ENCODE measurements at regions not wholly inside any gene's neighbourhood (a gene's known extent, or its start where the extent isn't known, plus 50 kb on each side); places are given as distances from the start of the nearest gene placed in this dataset.
"Not testable (repeated sequence)": the region's sequence is repeated elsewhere in the genome, so short reads cannot be mapped to it uniquely, and the experiment has no call there.

DNA sequence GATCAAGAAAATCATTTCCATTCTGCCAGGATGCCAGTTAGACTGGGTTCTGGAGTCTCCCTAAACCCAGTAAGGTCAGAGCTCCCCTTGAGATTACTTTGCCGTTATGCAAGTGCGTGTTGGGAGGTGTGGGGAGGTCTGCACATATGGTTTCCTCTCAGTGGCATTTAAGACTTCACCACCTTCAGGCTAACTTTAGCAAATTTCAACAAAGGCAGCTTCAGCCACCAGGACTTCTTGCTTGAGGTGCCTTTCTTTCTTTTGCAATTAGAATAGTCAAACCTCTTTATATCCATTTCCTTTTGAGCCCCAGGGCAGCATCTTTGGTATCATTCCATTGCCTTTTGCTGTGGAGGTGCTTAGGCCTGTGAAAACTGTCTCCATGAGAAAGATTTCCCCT, 117.2 kb upstream of the CCND2 start:
- DNase-seq (ENCODE audit: low spot score): no peak

- DNase-seq (ENCODE audit: low spot score): no peak
Observed at GRCh38 chr12:4154672-4155225, 118.8 kb upstream of the CCND2 start.

DNA sequence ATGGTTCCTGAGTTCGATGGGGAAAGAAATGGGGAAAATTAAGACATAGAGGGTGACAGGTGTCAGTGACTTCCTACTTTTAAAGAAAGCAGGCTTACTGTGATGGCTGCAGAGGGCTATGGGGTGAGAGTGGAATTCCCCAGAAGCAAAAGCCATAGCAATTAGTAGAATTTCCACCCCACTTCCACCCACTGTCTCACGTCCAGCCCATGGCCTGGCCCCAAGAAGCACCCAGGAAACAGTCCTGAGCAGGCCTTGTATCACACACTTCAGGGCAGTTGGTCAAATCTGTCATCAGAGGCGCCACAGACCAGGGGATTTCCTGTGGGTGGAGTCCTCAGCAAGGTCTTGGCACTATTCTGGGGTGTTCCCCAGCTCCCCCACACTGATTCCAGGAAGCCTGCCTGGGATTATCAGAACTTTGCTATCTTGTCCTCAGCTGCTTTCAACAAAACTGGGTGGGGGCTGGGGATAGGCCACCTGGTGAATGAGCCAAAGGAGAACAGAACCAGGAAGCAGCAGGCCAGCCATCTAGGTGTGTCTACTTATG, 120.1 kb upstream of the CCND2 start:
- DNase-seq (ENCODE audit: low spot score): no peak

DNA sequence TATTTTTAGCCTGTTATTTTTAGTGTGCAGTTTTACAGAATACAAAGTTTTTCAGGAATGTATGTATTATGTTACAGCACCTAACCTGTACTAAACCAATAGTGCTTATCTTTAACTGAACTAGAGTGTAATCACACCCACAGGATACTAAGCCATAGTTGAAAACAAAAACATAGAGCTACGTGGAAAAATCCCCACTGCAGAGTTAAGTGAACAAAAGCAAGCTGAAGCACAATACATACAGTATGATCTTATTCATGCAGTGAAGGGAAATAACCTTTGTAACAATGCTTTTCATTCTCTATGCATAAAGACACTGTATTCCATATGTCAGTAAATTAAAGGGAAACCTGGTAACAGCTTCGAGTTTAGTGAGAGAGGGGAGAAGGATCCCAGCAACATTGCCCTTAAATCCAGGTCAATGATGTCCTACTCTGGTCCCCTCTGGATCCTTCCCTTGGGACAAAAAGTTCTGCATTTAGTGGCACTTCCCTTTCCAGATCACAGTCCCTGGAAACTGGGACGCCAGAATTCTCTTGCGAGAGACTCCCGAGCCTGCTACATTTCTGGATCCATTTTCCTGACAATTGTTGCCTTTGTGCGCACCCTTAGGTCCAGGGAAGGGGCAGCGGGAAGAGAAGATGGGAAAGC, 121.3 kb upstream of the CCND2 start:
- DNase-seq (ENCODE audit: low spot score): no peak

- no peak for DNase-seq (ENCODE audit: low spot score)
Observed at GRCh38 chr12:4151362-4152121, 122.0 kb upstream of the CCND2 start.

DNA sequence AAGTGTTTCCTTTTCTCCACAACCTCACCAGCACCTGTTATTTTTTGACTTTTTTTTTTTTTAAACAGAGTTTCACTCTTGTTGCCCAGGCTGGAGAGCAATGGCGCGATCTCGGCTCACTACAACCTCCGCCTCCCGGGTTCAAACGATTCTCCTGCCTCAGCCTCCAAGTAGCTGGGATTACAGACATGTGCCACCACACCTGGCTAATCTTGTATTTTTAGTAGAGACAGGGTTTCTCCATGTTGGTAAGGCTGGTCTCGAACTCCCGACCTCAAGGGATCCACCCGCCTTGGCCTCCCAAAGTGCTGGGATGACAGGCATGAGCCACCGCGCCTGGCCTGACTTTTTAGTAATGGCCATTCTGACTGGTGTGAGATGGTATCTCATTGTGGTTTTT, 123.2 kb upstream of the CCND2 start:
- not testable (repeated sequence) for DNase-seq (ENCODE audit: low spot score)

GRCh38 chr12:4148418-4149056, 125.0 kb upstream of the CCND2 start:
- DNase-seq (ENCODE audit: low spot score): no peak

GRCh38 chr12:4147031-4147481, 126.5 kb upstream of the CCND2 start:
- no peak for DNase-seq (ENCODE audit: low spot score)

DNA sequence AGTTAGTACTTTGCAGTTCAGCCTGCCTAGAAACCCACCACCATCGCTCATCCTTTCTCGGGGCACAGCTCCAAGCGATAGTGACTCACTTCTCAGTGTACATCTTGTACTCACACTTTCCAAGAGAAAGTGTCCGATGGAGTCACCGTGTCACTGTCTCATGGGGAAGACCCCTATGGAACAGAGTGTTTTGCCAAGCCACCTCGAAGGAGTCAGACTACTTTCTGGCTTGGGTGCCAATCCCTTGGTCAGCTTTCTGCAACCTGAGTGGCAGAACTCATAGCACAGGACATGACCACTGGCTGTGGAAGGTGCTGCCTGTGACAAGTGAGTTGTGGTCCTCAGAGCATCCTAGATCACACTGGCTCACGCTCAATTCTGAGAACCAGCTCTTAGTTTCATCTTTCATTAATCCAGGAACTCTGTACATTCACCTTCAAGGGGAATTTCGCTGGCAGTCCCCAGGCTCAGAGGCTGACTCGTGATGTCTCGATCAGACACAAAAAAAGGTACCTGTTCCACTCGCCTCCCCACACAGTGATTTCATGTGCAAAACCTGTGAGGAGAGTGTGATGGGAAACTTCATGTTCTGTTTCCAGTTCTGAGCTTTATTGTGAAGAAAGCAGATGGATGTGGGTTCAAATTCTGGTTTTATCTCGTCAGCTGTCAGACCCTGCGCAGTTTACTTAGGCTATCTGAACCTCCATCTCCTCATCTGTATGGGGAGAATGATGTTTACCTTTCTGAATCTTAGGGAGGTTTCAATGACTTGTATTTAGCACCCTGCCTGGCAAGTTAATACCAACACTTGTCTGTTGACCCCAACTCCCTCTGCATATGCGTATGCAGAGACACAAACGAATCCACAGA, 127.3 kb upstream of the CCND2 start:
- DNase-seq (ENCODE audit: low spot score): no peak

DNA sequence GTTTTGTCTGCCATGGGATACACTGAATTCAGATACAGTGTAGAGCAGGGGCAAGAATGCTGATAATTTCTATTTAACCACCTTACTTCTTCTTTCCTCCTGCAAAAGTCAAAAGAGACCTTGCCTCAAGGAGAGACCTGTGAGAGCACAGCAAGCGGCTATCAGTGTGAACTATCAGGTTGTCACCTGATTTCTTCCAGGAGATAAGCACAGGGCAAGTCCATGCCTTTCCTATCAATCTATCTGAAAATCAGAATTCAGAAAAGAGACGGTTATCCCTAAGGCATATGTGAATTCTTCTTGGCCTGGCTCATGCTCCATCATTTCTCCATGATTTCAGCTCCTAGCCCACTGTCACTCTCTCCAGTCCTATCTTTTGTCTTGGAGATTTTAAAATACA, 128.9 kb upstream of the CCND2 start:
- no peak for DNase-seq (ENCODE audit: low spot score)

DNA sequence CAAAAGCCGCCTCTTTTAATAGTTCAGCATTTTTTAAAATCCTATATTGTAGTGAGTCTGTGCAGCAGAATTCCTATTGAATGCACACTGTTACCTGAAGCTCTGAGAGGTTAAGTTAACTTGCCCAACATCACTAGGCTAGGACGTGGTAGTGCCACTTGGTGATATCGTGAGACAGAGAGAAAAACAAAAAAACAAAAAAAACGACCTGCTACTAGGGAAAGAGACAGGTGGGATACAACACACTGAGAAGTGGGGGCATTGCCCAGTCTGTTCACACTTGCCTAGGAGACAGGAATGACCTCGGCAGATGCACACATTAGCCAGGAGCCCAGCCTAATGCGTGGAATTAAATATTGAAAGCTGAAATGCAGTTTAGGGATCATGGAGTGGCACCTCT, 129.7 kb upstream of the CCND2 start:
- no peak for DNase-seq (ENCODE audit: low spot score)

GRCh38 chr12:4141348-4142270, 132.0 kb upstream of the CCND2 start:
- no peak for DNase-seq (ENCODE audit: low spot score)

DNA sequence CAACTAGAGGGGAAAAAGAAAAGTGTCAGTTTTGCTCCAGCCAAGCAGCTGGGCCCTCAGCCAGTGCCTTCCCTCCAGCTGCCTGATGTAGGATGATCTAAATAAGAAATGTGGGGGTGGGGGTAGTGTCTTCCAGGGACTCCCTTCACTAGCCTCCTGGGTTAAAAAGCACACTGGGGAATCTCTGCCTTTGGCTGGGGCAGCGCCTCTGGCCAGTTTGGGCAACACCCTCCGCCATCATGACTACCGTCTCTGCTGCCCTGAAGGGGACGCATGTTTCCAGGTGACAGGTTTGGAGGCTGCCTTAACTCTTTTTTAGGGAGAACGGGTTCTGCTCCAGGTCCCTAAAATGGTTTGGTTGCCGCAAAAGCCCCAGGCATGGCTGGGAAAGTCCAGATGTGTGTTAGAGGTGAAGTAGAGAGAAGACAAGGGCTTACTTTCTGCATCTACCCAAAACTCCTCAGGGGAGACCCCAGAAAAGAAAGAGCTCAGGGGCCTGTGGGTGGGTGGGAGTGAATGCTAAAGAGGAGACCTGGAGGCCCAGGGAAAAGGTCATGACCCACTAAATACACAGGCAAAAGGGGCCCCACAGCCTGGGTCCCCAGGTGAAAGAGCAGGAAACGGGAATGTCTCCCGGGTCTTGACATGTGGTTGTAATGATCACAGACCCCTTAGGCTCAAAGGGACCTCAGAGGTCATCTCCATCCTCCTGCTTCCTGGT, 132.8 kb upstream of the CCND2 start:
- DNase-seq (ENCODE audit: low spot score): no peak

DNA sequence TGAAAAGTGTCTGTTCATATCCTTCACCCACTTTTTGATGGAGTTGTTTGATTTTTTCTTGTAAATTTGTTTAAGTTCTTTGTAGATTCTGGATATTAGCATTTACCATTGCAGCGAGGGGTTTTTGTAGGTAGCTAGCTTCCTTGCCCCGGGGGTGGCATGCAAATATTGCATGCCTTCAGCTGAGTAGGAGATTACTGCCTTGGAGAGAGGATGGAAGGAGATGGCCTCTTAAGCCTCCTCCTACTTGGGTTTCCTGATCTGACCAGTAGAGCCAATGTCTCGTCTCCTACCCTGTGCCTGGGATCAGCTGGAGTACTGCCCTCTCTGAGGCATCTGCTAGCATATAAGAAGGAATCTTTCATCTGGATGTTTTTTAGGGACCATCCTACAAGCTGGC, 134.4 kb upstream of the CCND2 start:
- DNase-seq (ENCODE audit: low spot score): no peak

DNA sequence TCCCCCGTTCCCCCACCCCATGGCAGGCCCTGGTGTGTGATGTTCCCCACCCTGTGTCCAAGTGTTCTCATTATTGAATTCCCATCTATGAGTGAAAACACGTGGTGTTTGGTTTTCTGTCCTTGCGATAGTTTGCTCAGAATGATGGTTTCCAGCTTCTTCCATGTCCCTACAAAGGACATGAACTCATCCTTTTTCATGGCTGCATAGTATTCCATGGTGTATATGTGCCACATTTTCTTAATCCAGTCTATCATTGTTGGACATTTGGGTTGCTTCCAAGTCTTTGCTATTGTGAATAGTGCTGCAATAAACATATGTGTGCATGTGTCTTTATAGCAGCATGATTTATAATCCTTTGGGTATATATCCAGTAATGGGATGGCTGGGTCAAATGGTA, 135.0 kb upstream of the CCND2 start:
- not testable (repeated sequence) for DNase-seq (ENCODE audit: low spot score)

DNA sequence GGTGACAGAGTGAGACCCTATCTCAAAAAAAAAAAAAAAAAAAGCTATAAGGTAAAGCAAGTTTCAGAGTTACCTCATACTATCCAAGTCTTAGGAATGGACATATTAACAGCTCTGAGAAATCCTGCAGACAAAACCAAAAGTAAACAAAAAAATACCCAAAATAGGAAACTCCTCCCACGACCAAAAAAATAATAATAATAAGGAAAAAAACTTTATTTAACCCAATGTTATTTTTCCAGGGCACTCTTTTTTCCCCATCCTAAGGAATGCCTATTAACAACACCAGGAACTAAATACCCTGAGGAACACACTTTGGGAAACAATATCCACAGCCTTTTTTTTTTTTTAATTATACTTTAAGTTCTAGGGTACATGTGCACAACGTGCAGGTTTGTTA, 135.5 kb upstream of the CCND2 start:
- DNase-seq (ENCODE audit: low spot score): no peak

- DNase-seq (ENCODE audit: low spot score): no peak
Observed at GRCh38 chr12:4137441-4137840, 136.1 kb upstream of the CCND2 start.

DNA sequence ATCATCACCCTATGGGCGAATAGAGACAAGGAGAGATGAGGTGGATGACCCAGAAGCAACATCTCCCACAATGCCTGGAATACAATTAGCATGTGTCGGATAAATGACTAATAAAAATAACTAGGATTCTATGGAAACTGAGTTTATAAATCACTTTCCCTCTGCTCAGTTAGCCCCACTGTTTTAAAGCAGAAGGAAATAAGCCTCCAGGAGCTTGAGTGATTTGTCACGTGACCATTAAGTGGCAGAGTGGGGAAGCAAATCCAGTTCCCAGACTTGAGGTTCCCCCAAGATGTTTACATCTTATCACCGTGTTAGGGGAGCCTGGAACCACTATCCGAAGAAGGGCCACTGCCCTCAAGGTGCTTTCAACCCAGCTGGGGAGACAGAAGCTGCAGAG, 136.5 kb upstream of the CCND2 start:
- no peak for DNase-seq (ENCODE audit: low spot score)

- DNase-seq (ENCODE audit: low spot score): no peak
Observed at GRCh38 chr12:4135919-4136605, 137.5 kb upstream of the CCND2 start.

All from HuH-7.5 (cell line).